GM19043 (cell line): ENCODE measurements at regions not wholly inside any gene's neighbourhood (a gene's known extent, or its start where the extent isn't known, plus 50 kb on each side); places are given as distances from the start of the nearest gene placed in this dataset.

Experiments used
- ATAC-seq: cut with Tn5 transposase; IDR thresholded peaks from one replicate; pipeline ENCODE4 v1.9.1; 2021; ENCODE audit warnings: low read depth; ENCODE audit not compliant: unreplicated experiment

GRCh38 chr17:77649717-77650211 is 308.7 kb upstream of the TNRC6C start:
- no peak for ATAC-seq

- no peak for ATAC-seq
These were observed 306.5 kb upstream of the TNRC6C start for GRCh38 chr17:77651988-77652387.

GRCh38 chr17:77654296-77654695 is 304.2 kb upstream of the TNRC6C start:
- no peak for ATAC-seq

- ATAC-seq, result no peak
These were observed 303.7 kb upstream of the TNRC6C start for GRCh38 chr17:77654850-77655249.

GRCh38 chr17:77656054-77656453 is 302.4 kb upstream of the TNRC6C start:
- no peak for ATAC-seq

- ATAC-seq, result no peak
These were observed 300.7 kb upstream of the TNRC6C start for GRCh38 chr17:77657839-77658238.

- no peak for ATAC-seq
These were observed 298.0 kb upstream of the TNRC6C start for GRCh38 chr17:77660524-77660923.

- no peak for ATAC-seq
These were observed 295.7 kb upstream of the TNRC6C start for GRCh38 chr17:77662833-77663232.

GRCh38 chr17:77664097-77664729 is 294.3 kb upstream of the TNRC6C start:
- ATAC-seq, result no peak

GRCh38 chr17:77665833-77666232 is 292.7 kb upstream of the TNRC6C start:
- no peak for ATAC-seq

GRCh38 chr17:77666462-77666861 is 292.0 kb upstream of the TNRC6C start:
- ATAC-seq, result no peak

GRCh38 chr17:77666881-77667395 is 291.6 kb upstream of the TNRC6C start:
- ATAC-seq, result no peak

- no peak for ATAC-seq
These were observed 291.0 kb upstream of the TNRC6C start for GRCh38 chr17:77667478-77667877.

- no peak for ATAC-seq
These were observed 290.0 kb upstream of the TNRC6C start for GRCh38 chr17:77668518-77668917.

GRCh38 chr17:77670173-77670572 is 288.3 kb upstream of the TNRC6C start:
- no peak for ATAC-seq

- no peak for ATAC-seq
These were observed 284.1 kb upstream of the TNRC6C start for GRCh38 chr17:77674358-77674757.

GRCh38 chr17:77675411-77675810 is 283.1 kb upstream of the TNRC6C start:
- ATAC-seq, result no peak

- no peak for ATAC-seq
These were observed 282.7 kb upstream of the TNRC6C start for GRCh38 chr17:77675816-77676215.

- ATAC-seq, result no peak
These were observed 282.3 kb upstream of the TNRC6C start for GRCh38 chr17:77676237-77676661.

- ATAC-seq, result no peak
These were observed 281.3 kb upstream of the TNRC6C start for GRCh38 chr17:77677211-77677610.

- no peak for ATAC-seq
These were observed 280.9 kb upstream of the TNRC6C start for GRCh38 chr17:77677630-77678029.

GRCh38 chr17:77679589-77679988 is 278.9 kb upstream of the TNRC6C start:
- ATAC-seq, result no peak

- no peak for ATAC-seq
These were observed 276.6 kb upstream of the TNRC6C start for GRCh38 chr17:77681861-77682260.
